ENCODE measurements at regions not wholly inside any gene's neighbourhood (a gene's known extent, or its start where the extent isn't known, plus 50 kb on each side); places are given as distances from the start of the nearest gene placed in this dataset.

GRCh38 chr1:60826320-60827094 lies 255.9 kb upstream of the NFIA start:
- no peak for ATAC-seq (ENCODE audit: low read depth)
- intact Hi-C loops (cut with micrococcal nuclease): no loop called here
- POLR2A ChIA-PET: no interaction called here
- peaks cover 9% of the 10 kb centered on the region for H3K9me3 Mint-ChIP-seq
- no peak overlapping the region for H3K27ac Mint-ChIP-seq
- no peaks in the 10 kb centered on the region for H3K4me1 Mint-ChIP-seq
- H3K36me3 Mint-ChIP-seq (ENCODE audit: low read depth): no peaks in the 10 kb centered on the region
- no peak for DNase-seq
- TF ChIP-seq CTCF (IDR thresholded peaks at IDR 0.05): no peak
- CTCF ChIA-PET: no interaction called here
- no peak overlapping the region for H3K4me3 Mint-ChIP-seq
- no peaks in the 10 kb centered on the region for H3K27me3 Mint-ChIP-seq

- CTCF ChIA-PET: no interaction called here
Observed at GRCh38 chr1:60825593-60825992, 256.8 kb upstream of the NFIA start.

GRCh38 chr1:60823151-60823550 lies 259.2 kb upstream of the NFIA start:
- CTCF ChIA-PET: no interaction called here
- no peak for TF ChIP-seq CTCF (IDR thresholded peaks at IDR 0.05)
- H3K4me1 Mint-ChIP-seq: no peaks in the 10 kb centered on the region

More at GRCh38 chr1:60825593-60825992, 256.8 kb upstream of the NFIA start:
- intact Hi-C loops (cut with micrococcal nuclease): no loop called here
- ATAC-seq (ENCODE audit: low read depth) (no peak), DNase-seq (no peak)
- H3K4me1 Mint-ChIP-seq: no peaks in the 10 kb centered on the region
- no peak for TF ChIP-seq CTCF (IDR thresholded peaks at IDR 0.05)
- POLR2A ChIA-PET: no interaction called here
- no peak overlapping the region for H3K4me3 Mint-ChIP-seq
- peaks cover 9% of the 10 kb centered on the region for H3K9me3 Mint-ChIP-seq
- no peaks in the 10 kb centered on the region for H3K36me3 Mint-ChIP-seq (ENCODE audit: low read depth)
- no peaks in the 10 kb centered on the region for H3K27me3 Mint-ChIP-seq
- no peak overlapping the region for H3K27ac Mint-ChIP-seq

GRCh38 chr1:60822252-60822651 lies 260.1 kb upstream of the NFIA start:
- intact Hi-C loops (cut with micrococcal nuclease): no loop called here
- Mint-ChIP-seq H3K27ac (no peak overlapping the region), H3K27me3 (no peaks in the 10 kb centered on the region)

More at GRCh38 chr1:60823151-60823550, 259.2 kb upstream of the NFIA start:
- H3K9me3 Mint-ChIP-seq: peaks cover 9% of the 10 kb centered on the region
- H3K36me3 Mint-ChIP-seq (ENCODE audit: low read depth): no peaks in the 10 kb centered on the region
- DNase-seq: no peak
- no peak overlapping the region for H3K27ac Mint-ChIP-seq
- ATAC-seq (ENCODE audit: low read depth): no peak
- no peaks in the 10 kb centered on the region for H3K27me3 Mint-ChIP-seq
- POLR2A ChIA-PET: no interaction called here
- intact Hi-C loops (cut with micrococcal nuclease): no loop called here
- H3K4me3 Mint-ChIP-seq: no peak overlapping the region

GRCh38 chr1:60821156-60821555 lies 261.2 kb upstream of the NFIA start:
- H3K4me3 Mint-ChIP-seq: no peak overlapping the region
- intact Hi-C loops (cut with micrococcal nuclease): no loop called here
- H3K4me1 Mint-ChIP-seq: no peaks in the 10 kb centered on the region
- ChIA-PET POLR2A (no interaction called here), CTCF (no interaction called here)
- DNase-seq (no peak), ATAC-seq (ENCODE audit: low read depth) (no peak)
- no peak overlapping the region for H3K27ac Mint-ChIP-seq
- TF ChIP-seq CTCF (IDR thresholded peaks at IDR 0.05): no peak
- H3K36me3 Mint-ChIP-seq (ENCODE audit: low read depth): no peaks in the 10 kb centered on the region
- H3K9me3 Mint-ChIP-seq: peaks cover 1% of the 10 kb centered on the region
- no peaks in the 10 kb centered on the region for H3K27me3 Mint-ChIP-seq

More at GRCh38 chr1:60822252-60822651, 260.1 kb upstream of the NFIA start:
- POLR2A ChIA-PET: no interaction called here
- H3K4me3 Mint-ChIP-seq: no peak overlapping the region
- H3K36me3 Mint-ChIP-seq (ENCODE audit: low read depth): no peaks in the 10 kb centered on the region
- DNase-seq (no peak), ATAC-seq (ENCODE audit: low read depth) (no peak)
- CTCF ChIA-PET: no interaction called here
- H3K4me1 Mint-ChIP-seq: no peaks in the 10 kb centered on the region
- H3K9me3 Mint-ChIP-seq: peaks cover 9% of the 10 kb centered on the region
- TF ChIP-seq CTCF (IDR thresholded peaks at IDR 0.05): no peak
